NCI-H1694 (cell line): ENCODE measurements at regions not wholly inside any gene's neighbourhood (a gene's known extent, or its start where the extent isn't known, plus 50 kb on each side); places are given as distances from the start of the nearest gene placed in this dataset.

Experiments used
- DNase-seq: peaks from one replicate; lab custom pipeline; 2025; lab: John Stamatoyannopoulos, UW

GRCh38 chr6:10305790-10306415, 109.0 kb downstream of the TFAP2A start:
- no peak for DNase-seq

GRCh38 chr6:10303608-10304506, 111.0 kb downstream of the TFAP2A start:
- no peak for DNase-seq

- no peak for DNase-seq
Measured at GRCh38 chr6:10302566-10303235, 112.2 kb downstream of the TFAP2A start.

- no peak for DNase-seq
Measured at GRCh38 chr6:10300071-10300470, 114.8 kb downstream of the TFAP2A start.

- no peak for DNase-seq
Measured at GRCh38 chr6:10297832-10298231, 117.0 kb downstream of the TFAP2A start.

GRCh38 chr6:10278746-10279145, 136.1 kb downstream of the TFAP2A start:
- DNase-seq: no peak

- DNase-seq: no peak
Measured at GRCh38 chr6:10276660-10277287, 138.1 kb downstream of the TFAP2A start.

GRCh38 chr6:10276106-10276505, 138.8 kb downstream of the TFAP2A start:
- DNase-seq: no peak

GRCh38 chr6:10272591-10272990, 142.3 kb downstream of the TFAP2A start:
- no peak for DNase-seq

GRCh38 chr6:10271982-10272381, 142.9 kb downstream of the TFAP2A start:
- DNase-seq: no peak

- DNase-seq: no peak
Measured at GRCh38 chr6:10269814-10270472, 144.9 kb downstream of the TFAP2A start.

GRCh38 chr6:10268611-10269310, 146.1 kb downstream of the TFAP2A start:
- no peak for DNase-seq

- no peak for DNase-seq
Measured at GRCh38 chr6:10268111-10268510, 146.8 kb downstream of the TFAP2A start.

GRCh38 chr6:10266462-10266861, 148.4 kb downstream of the TFAP2A start:
- no peak for DNase-seq

- DNase-seq: no peak
Measured at GRCh38 chr6:10266061-10266460, 148.8 kb downstream of the TFAP2A start.

GRCh38 chr6:10262505-10262904, 152.4 kb downstream of the TFAP2A start:
- DNase-seq: no peak

- no peak for DNase-seq
Measured at GRCh38 chr6:10259671-10260070, 155.2 kb downstream of the TFAP2A start.

- DNase-seq: no peak
Measured at GRCh38 chr6:10258341-10258740, 156.5 kb downstream of the TFAP2A start.

GRCh38 chr6:10256113-10256690, 158.7 kb downstream of the TFAP2A start:
- peak; percentile 13 for DNase-seq

GRCh38 chr6:10250655-10251220, 164.1 kb downstream of the TFAP2A start:
- no peak for DNase-seq
